ELR (cell line): ENCODE measurements at regions not wholly inside any gene's neighbourhood (a gene's known extent, or its start where the extent isn't known, plus 50 kb on each side); places are given as distances from the start of the nearest gene placed in this dataset.
"Not testable (repeated sequence)": the region's sequence is repeated elsewhere in the genome, so short reads cannot be mapped to it uniquely, and the experiment has no call there.

Source experiments
- DNase-seq: peaks from one replicate; pipeline ENCODE4 v3.0.0-alpha.2; 2015; ENCODE audit warnings: low read depth

- no peak for DNase-seq
Measured at GRCh38 chr14:40119765-40120164, 687.5 kb upstream of the FBXO33 start.

DNA sequence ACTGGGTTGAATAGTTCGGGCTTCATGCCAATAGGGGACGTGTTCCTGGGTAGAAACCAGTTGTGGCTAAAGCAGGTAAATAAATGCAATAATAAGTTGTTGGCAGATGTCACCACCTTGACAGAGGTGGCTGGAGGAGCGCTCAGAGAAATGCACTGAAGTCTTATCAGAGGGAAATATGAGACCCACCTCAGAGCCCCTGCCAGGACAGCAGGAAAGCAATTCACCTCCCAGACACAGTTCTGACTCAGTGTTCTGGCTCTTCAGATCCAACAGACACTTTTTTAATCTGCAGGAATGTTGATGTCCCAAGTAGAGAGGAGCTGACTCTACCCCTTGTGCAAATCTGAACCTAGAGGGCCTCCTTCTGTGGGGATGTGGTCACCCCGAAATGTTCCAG, 687.1 kb upstream of the FBXO33 start:
- no peak for DNase-seq

- DNase-seq, result no peak
Measured at GRCh38 chr14:40115583-40115982, 683.4 kb upstream of the FBXO33 start.

GRCh38 chr14:40113671-40114070, 681.4 kb upstream of the FBXO33 start:
- no peak for DNase-seq

- DNase-seq, result no peak
Measured at GRCh38 chr14:40100544-40101196, 668.4 kb upstream of the FBXO33 start.

DNA sequence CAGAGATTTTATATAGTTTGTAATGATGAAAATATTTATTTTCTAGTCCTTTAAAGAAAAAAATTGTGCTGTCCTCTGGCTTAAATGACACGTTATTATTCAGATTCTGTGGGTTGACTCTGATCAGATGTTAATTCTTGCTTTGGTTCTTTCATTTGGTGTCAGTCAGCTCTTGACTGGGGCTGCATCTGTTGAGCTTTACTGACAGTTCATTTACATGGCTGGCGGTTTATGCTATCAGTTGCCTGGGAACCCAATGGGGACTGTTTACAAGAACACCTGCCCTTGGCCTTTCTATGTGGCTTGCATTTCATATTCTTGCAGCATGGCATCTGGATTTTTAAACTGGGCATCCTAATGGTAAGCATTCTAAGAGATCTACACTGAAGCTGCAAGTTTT, 667.1 kb upstream of the FBXO33 start:
- no peak for DNase-seq

DNA sequence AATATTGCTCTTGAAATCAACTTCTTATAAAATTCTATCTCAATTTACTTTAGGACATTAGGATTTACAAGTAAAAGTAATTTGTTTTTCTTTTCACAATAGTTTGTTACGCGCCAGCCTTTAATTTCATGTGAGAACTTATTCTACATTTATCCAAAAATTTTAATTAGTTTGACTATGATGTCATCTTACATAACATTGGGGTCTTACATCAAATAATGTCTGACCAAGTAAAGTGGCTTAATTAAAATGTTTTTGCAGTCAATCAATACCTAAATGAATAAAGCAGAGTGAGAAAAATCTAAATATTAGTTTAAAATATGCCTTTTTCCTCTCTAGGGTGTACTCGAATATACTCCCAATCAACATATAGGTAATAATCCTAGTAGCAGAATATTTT, 666.2 kb upstream of the FBXO33 start:
- no peak for DNase-seq

GRCh38 chr14:40096968-40097367, 664.7 kb upstream of the FBXO33 start:
- no peak for DNase-seq

GRCh38 chr14:40093800-40094199, 661.6 kb upstream of the FBXO33 start:
- DNase-seq, result no peak

DNA sequence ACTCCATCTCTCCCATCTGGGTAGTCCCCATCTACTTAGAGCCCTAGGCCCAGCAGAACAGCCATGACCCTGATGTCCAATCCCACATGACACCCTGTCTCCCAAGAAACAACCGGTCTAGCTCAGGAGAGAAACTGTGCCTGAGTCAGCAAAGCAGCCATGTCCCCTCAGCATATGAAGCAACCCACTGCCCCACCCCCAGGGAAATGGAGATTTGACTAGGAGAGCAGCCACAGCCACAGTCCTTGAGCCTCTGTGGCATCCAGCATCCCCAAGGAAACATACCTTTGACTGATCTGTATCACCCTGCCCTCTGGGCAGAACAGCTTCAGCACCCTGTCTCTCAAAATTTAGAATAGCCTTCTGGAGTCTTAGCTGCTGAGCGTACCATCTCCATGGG, 641.9 kb upstream of the FBXO33 start:
- DNase-seq, result no peak

GRCh38 chr14:40072175-40072574, 639.9 kb upstream of the FBXO33 start:
- no peak for DNase-seq

DNA sequence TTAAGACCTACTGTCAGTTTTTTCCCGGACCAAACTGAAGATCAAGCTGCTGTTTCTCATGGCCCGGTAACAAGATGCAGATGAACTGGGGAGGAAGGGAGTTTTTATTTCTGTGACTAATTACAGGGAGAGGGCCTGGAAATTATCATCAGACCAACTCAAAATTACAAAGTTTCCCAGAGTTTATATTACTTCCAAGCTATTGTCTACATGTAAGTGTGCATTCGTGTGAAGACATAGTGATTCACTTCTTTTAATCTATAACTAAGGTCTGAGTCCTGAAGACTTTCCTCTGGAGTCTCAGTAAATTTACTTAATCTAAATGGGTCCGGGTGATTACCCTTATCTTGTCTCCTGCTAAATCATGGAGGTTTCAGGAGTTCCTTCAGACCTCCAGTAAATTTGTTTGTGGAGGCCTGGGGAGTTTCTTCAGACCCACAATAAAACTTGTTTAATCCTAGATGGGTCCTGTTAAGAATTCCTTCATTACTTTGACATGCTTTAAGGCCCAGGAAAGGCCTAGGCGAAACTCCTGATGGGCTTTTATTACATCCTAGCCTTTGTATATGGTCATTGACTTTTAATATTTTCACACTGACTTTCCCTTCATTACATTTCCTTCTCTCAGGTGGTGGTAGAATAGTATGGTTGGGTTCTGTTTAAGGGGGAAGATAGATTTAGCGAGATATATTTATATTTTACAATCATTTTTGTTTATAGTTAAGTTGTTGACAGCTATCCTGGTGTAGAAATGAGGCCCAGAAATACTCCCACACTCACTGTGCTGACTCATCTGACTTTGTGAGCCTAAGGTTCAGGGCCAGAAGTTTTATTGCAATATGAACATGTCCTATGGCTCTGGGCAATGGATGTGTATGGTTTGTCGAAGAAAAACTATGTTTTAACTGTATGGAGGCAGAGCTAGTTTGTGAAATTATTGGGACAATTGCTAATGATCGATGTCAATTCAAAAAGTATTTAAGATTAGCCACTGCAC, 627.0 kb upstream of the FBXO33 start:
- no peak for DNase-seq

- no peak for DNase-seq
Measured at GRCh38 chr14:40053416-40053815, 621.2 kb upstream of the FBXO33 start.

- DNase-seq, result no peak
Measured at GRCh38 chr14:40028991-40029390, 596.8 kb upstream of the FBXO33 start.

DNA sequence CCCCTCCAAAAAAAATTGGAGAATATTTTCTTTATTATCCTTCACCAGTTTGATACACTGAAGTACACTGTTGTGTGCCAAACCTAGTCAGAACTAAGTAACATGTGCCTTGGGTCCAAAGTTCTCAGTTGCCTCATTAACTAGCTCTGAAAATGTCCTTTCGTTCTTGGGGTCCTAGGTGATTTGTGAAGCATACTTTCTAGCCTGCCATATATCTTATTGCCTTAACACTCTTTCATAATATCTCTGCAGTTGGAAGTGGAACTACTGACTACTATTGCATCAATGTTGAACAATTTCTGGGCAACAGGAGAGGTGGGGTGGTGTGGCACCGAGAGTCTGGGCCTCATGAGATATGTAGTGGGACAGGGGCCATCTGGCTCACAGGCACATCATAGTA, 592.9 kb upstream of the FBXO33 start:
- DNase-seq, result no peak

- DNase-seq, result no peak
Measured at GRCh38 chr14:40010961-40011360, 578.7 kb upstream of the FBXO33 start.

GRCh38 chr14:40009771-40010170, 577.5 kb upstream of the FBXO33 start:
- DNase-seq, result no peak

DNA sequence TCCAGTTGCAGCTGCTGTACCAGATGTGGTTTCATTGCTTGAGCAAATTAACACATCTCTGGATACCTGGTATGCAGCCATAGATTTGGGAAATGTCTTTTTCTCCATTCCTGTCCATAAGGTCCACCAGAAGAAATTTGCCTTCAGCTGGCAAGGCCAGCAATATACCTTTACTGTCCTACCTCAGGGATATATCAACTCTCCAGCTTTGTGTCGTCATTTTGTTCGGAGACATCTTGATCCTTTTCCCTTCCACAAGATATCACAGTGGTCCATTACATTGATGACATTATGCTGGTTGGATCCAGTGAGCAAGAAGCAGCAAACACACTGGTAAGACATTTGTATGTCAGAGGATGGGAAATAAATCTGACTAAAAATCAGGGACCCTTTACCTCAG, 576.1 kb upstream of the FBXO33 start:
- not testable (repeated sequence) for DNase-seq

DNA sequence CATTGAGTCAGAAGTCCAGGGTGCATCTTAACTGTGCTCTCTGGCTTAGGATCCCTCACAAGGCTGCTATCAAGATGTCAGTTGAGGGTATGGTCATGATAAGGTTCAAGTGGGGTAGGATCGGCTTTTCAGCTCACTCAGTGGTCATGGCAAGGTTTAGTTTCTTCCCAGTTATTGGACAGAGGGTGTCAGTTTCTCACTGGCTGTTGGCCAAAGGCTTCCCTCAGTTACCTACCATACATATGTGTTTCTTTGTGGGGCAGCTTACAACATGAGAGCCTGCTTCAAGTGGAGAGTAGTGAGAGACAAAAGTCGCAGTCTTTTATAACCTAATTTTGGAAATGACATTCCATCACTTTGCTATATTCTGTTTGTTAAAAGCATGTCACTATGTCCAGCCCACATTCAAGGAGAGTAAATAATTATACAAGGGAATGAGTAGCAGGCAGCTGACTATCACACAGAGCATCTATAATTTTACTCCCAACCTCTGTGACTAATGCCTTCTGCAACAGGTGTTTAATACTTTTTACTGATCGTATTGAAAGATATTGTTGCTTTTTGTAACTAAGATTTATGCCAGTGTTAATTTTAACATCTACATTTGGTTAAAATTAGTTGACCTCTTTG, 572.8 kb upstream of the FBXO33 start:
- DNase-seq, result no peak

DNA sequence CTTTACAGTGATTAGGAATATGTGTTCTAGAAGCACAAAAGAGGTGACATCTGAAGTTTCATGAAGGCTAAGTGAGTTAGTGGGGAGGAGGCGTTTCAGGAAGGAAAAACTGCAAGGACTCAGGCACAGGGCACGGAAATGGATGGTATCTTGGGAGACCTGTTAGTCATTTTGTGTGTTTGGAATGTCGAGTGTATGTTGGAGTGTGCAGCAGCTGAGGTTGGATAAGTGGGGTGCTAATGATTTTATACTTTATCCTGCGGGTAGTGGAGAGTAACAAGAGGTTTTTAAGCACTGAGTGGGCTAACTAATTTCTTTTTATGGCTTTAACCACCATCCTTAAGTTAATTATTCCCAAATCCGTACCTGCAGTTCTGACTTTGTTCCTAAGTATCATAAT, 571.5 kb upstream of the FBXO33 start:
- DNase-seq, result no peak

GRCh38 chr14:39998854-39999253, 566.6 kb upstream of the FBXO33 start:
- DNase-seq, result no peak

- no peak for DNase-seq
Measured at GRCh38 chr14:39998114-39998513, 565.9 kb upstream of the FBXO33 start.

- DNase-seq, result no peak
Measured at GRCh38 chr14:39991041-39991440, 558.8 kb upstream of the FBXO33 start.
